OCI-LY7 (cell line): ENCODE measurements at regions not wholly inside any gene's neighbourhood (a gene's known extent, or its start where the extent isn't known, plus 50 kb on each side); places are given as distances from the start of the nearest gene placed in this dataset.

ENCODE experiments used
- BruUV-seq: library from RNA; stranded (reverse); fragments of 400-500 nt; replicated peaks from 2 replicates; lab custom pipeline; 2021; lab: Mats Ljungman, UMichigan
- CTCF ChIA-PET: fragments of 300-600 bp; sonication (Branson Sonifier 250); formaldehyde crosslinking; loops from one replicate; lab custom pipeline; 2022; ENCODE audit warnings: antibody characterized with exemption; ENCODE audit not compliant: unreplicated experiment; lab: Charles Lee
- POLR2A ChIA-PET: fragments of 300-600 bp; sonication (Branson Sonifier 250); formaldehyde crosslinking; loops from one replicate; lab custom pipeline; 2022; ENCODE audit warnings: antibody characterized with exemption; lab: Charles Lee
- DNase-seq: peaks from one replicate; pipeline ENCODE4 v3.0.0-alpha.2; 2015; ENCODE audit warnings: low spot score
- H2AFZ ChIP-seq: fragments of 200-600 bp; sonication (generic), shearing (Covaris generic); 2 replicates; pipeline ENCODE4 v1.6.1; 2014; ENCODE audit warnings: mild to moderate bottlenecking, antibody characterized with exemption, low read length, moderate library complexity
- H3K27ac ChIP-seq: fragments of 200-600 bp; sonication (generic); 2 replicates; pipeline ENCODE4 v1.5.1; 2014; ENCODE audit warnings: mixed run types, low read depth, mild to moderate bottlenecking, moderate library complexity, low read length, inconsistent platforms; ENCODE audit not compliant: poor library complexity, severe bottlenecking
- H3K36me3 ChIP-seq: fragments of 200-600 bp; sonication (generic); 2 replicates; pipeline ENCODE4 v1.6.1; 2014; ENCODE audit warnings: mild to moderate bottlenecking, antibody characterized with exemption, low read length, moderate library complexity, mixed read lengths; ENCODE audit not compliant: insufficient read depth
- H3K4me1 ChIP-seq: fragments of 200-600 bp; sonication (generic); 2 replicates; pipeline ENCODE4 v1.5.1; 2014; ENCODE audit warnings: mild to moderate bottlenecking, low read length; ENCODE audit not compliant: insufficient read depth, poor library complexity, severe bottlenecking
- H3K4me2 ChIP-seq: fragments of 200-600 bp; sonication (generic); 2 replicates; pipeline ENCODE4 v1.6.1; 2014; ENCODE audit warnings: mild to moderate bottlenecking, low read length
- H3K4me3 ChIP-seq: fragments of 200-600 bp; sonication (generic); 2 replicates; pipeline ENCODE4 v1.5.1; 2014; ENCODE audit warnings: mild to moderate bottlenecking, low read depth, low read length; ENCODE audit not compliant: poor library complexity, severe bottlenecking
- H3K79me2 ChIP-seq: fragments of 200-600 bp; sonication (generic); 2 replicates; pipeline ENCODE4 v1.6.1; 2016; ENCODE audit warnings: low read depth, mild to moderate bottlenecking, low read length, moderate library complexity, mixed read lengths; ENCODE audit not compliant: insufficient read depth
- H3K9me2 ChIP-seq: fragments of 200-600 bp; sonication (generic); 2 replicates; pipeline ENCODE4 v1.6.1; 2016; ENCODE audit warnings: mild to moderate bottlenecking, low read length, mixed read lengths; ENCODE audit not compliant: insufficient read depth
- H3K9me3 ChIP-seq: fragments of 200-600 bp; sonication (generic); 2 replicates; pipeline ENCODE4 v1.6.1; 2014; ENCODE audit warnings: mild to moderate bottlenecking, mixed run types, low read length, mixed read lengths
- H4K20me1 ChIP-seq: fragments of 200-600 bp; sonication (generic); 2 replicates; pipeline ENCODE4 v1.6.1; 2014; ENCODE audit warnings: mild to moderate bottlenecking, antibody characterized with exemption, low read length, moderate library complexity, mixed read lengths; ENCODE audit not compliant: insufficient read depth
- EZH2phosphoT487 ChIP-seq: fragments of 200-600 bp; sonication (generic); IDR thresholded peaks from 2 replicates; pipeline ENCODE4 v1.6.1; 2018; ENCODE audit warnings: low read depth, borderline replicate concordance, mild to moderate bottlenecking, mixed run types, antibody characterized with exemption, low read length, moderate library complexity, mixed read lengths
- intact Hi-C: fragments of 100-400 bp; cut with micrococcal nuclease; formaldehyde crosslinking; loops from one replicate; pipeline ENCODE4 v1.10.0; 2022; ENCODE audit not compliant: unreplicated experiment
- TF ChIP-seq, protein P1 (sequence below): fragments of 200-600 bp; sonication (generic); conservative IDR thresholded peaks from 2 replicates; pipeline ENCODE4 v1.5.1; 2014; ENCODE audit warnings: mild to moderate bottlenecking, antibody characterized with exemption, low read length, moderate library complexity, mixed read lengths

GRCh38 chr4:29082684-29083083, 1637.5 kb upstream of the PCDH7 start:
- no peak overlapping the region for H2AFZ ChIP-seq
- no TSS peak for BruUV-seq
- H3K79me2 ChIP-seq, result no peaks in the 10 kb centered on the region
- no peaks in the 10 kb centered on the region for H3K4me1 ChIP-seq
- TF ChIP-seq, protein P1, sequence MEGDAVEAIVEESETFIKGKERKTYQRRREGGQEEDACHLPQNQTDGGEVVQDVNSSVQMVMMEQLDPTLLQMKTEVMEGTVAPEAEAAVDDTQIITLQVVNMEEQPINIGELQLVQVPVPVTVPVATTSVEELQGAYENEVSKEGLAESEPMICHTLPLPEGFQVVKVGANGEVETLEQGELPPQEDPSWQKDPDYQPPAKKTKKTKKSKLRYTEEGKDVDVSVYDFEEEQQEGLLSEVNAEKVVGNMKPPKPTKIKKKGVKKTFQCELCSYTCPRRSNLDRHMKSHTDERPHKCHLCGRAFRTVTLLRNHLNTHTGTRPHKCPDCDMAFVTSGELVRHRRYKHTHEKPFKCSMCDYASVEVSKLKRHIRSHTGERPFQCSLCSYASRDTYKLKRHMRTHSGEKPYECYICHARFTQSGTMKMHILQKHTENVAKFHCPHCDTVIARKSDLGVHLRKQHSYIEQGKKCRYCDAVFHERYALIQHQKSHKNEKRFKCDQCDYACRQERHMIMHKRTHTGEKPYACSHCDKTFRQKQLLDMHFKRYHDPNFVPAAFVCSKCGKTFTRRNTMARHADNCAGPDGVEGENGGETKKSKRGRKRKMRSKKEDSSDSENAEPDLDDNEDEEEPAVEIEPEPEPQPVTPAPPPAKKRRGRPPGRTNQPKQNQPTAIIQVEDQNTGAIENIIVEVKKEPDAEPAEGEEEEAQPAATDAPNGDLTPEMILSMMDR, result no peak
- TF ChIP-seq EZH2phosphoT487, result no peak
- no peaks in the 10 kb centered on the region for H3K9me2 ChIP-seq
- H3K9me3 ChIP-seq, result no peaks in the 10 kb centered on the region
- H3K36me3 ChIP-seq, result no peaks in the 10 kb centered on the region
- DNase-seq, result no peak
- ChIA-PET CTCF (no interaction called here), POLR2A (no interaction called here)
- H3K4me2 ChIP-seq, result no peak overlapping the region
- intact Hi-C loops, result no loop called here
- no peak overlapping the region for H3K4me3 ChIP-seq
- no peak overlapping the region for H3K27ac ChIP-seq
- no peaks in the 10 kb centered on the region for H4K20me1 ChIP-seq

DNA sequence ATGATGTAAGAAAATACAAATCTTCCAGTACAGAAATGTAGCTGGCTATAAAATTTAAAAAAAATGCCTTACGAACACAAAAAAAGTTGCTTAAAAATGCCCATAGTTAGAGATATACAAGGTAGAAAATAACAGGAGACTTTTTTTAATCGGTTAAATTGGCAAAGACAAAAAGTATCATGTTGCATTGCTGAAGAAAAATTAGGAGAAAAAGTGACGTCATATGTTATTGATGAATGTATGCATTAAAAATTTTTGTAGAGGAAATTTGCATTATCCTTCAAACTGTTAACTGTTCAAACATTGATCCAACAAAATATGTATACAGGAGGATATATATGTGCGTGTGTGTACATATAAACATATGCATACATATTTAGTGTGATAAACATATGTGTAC, 1634.4 kb upstream of the PCDH7 start:
- no peaks in the 10 kb centered on the region for H3K79me2 ChIP-seq
- H2AFZ ChIP-seq, result no peak overlapping the region
- H3K36me3 ChIP-seq, result no peaks in the 10 kb centered on the region
- no peak overlapping the region for H3K27ac ChIP-seq
- no peaks in the 10 kb centered on the region for H3K9me2 ChIP-seq
- H3K4me2 ChIP-seq, result no peak overlapping the region
- ChIA-PET CTCF (no interaction called here), POLR2A (no interaction called here)
- intact Hi-C loops, result no loop called here
- no peak overlapping the region for H3K4me3 ChIP-seq
- H4K20me1 ChIP-seq, result no peaks in the 10 kb centered on the region
- no peak for DNase-seq
- no peaks in the 10 kb centered on the region for H3K9me3 ChIP-seq
- TF ChIP-seq, protein P1, result no peak
- no peak for TF ChIP-seq EZH2phosphoT487
- no TSS peak for BruUV-seq
- H3K4me1 ChIP-seq, result no peaks in the 10 kb centered on the region

DNA sequence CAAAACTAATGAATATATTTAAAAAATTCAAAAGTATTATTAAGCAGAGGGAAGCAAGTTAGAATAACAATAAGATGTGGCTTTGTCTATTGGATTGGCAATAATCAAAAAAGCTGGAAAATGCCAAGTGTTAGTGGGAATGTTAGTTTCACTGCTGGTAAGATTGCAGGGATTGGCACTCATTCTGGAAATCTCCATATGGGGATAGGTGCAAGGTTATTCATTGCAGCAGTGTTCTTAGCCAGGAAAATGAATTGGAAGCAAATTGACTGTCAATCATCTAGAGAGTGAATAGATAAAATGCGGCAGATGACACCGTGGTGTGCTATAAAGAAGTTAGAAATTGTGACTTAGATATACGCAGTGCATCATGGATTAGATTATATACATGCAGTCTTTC, 1615.5 kb upstream of the PCDH7 start:
- H3K27ac ChIP-seq, result no peak overlapping the region
- ChIA-PET CTCF (no interaction called here), POLR2A (interaction anchor here (0.6 kb wide), 1 partner anchor 129 kb away, joined by 3 read pairs; no protein-coding TSS in a partner anchor)
- intact Hi-C loops, result no loop called here
- no peak overlapping the region for H3K4me3 ChIP-seq
- H3K9me2 ChIP-seq, result no peaks in the 10 kb centered on the region
- H3K4me2 ChIP-seq, result no peak overlapping the region
- no peaks in the 10 kb centered on the region for H3K79me2 ChIP-seq
- no peak for DNase-seq
- no peaks in the 10 kb centered on the region for H3K36me3 ChIP-seq
- H3K9me3 ChIP-seq, result no peaks in the 10 kb centered on the region
- BruUV-seq, result no TSS peak
- H4K20me1 ChIP-seq, result no peaks in the 10 kb centered on the region
- H3K4me1 ChIP-seq, result no peaks in the 10 kb centered on the region
- no peak overlapping the region for H2AFZ ChIP-seq
- no peak for TF ChIP-seq EZH2phosphoT487
- TF ChIP-seq, protein P1, result no peak
